NCI-H446 treated with DMSO at 0.1 percent for 48 hours (cell line): ENCODE measurements at regions not wholly inside any gene's neighbourhood (a gene's known extent, or its start where the extent isn't known, plus 50 kb on each side); places are given as distances from the start of the nearest gene placed in this dataset.

Source experiments
- DNase-seq: peaks from one replicate; lab custom pipeline; 2025; lab: John Stamatoyannopoulos, UW

- DNase-seq: no peak
Observed at GRCh38 chr1:17932164-17932563, 175.4 kb upstream of the IGSF21 start.

GRCh38 chr1:17933501-17933900 is 174.1 kb upstream of the IGSF21 start:
- DNase-seq: no peak

GRCh38 chr1:17933971-17934370 is 173.6 kb upstream of the IGSF21 start:
- no peak for DNase-seq

GRCh38 chr1:17935230-17935629 is 172.4 kb upstream of the IGSF21 start:
- DNase-seq: no peak

GRCh38 chr1:17941431-17942189 is 166.0 kb upstream of the IGSF21 start:
- DNase-seq: no peak

GRCh38 chr1:17943506-17943905 is 164.1 kb upstream of the IGSF21 start:
- no peak for DNase-seq

- no peak for DNase-seq
Observed at GRCh38 chr1:17944646-17945045, 163.0 kb upstream of the IGSF21 start.

- DNase-seq: no peak
Observed at GRCh38 chr1:17946434-17946833, 161.2 kb upstream of the IGSF21 start.

- DNase-seq: no peak
Observed at GRCh38 chr1:17948594-17948993, 159.0 kb upstream of the IGSF21 start.

GRCh38 chr1:17949511-17949910 is 158.1 kb upstream of the IGSF21 start:
- no peak for DNase-seq

GRCh38 chr1:17950728-17951127 is 156.9 kb upstream of the IGSF21 start:
- no peak for DNase-seq

GRCh38 chr1:17952506-17952905 is 155.1 kb upstream of the IGSF21 start:
- no peak for DNase-seq

- DNase-seq: no peak
Observed at GRCh38 chr1:17953921-17954320, 153.7 kb upstream of the IGSF21 start.

- DNase-seq: no peak
Observed at GRCh38 chr1:17955302-17956285, 152.0 kb upstream of the IGSF21 start.

- DNase-seq: no peak
Observed at GRCh38 chr1:17957588-17958267, 149.9 kb upstream of the IGSF21 start.

GRCh38 chr1:17958704-17959103 is 148.9 kb upstream of the IGSF21 start:
- no peak for DNase-seq

GRCh38 chr1:17963513-17963912 is 144.1 kb upstream of the IGSF21 start:
- DNase-seq: no peak

- DNase-seq: no peak
Observed at GRCh38 chr1:17965515-17966100, 142.0 kb upstream of the IGSF21 start.

GRCh38 chr1:17966341-17966740 is 141.3 kb upstream of the IGSF21 start:
- no peak for DNase-seq

GRCh38 chr1:17967623-17968255 is 139.9 kb upstream of the IGSF21 start:
- DNase-seq: no peak

- no peak for DNase-seq
Observed at GRCh38 chr1:17970757-17971156, 136.8 kb upstream of the IGSF21 start.

GRCh38 chr1:17973694-17974093 is 133.9 kb upstream of the IGSF21 start:
- no peak for DNase-seq
